OCI-LY7 (cell line): ENCODE measurements at regions not wholly inside any gene's neighbourhood (a gene's known extent, or its start where the extent isn't known, plus 50 kb on each side); places are given as distances from the start of the nearest gene placed in this dataset.

ENCODE experiments used
- BruUV-seq: library from RNA; stranded (reverse); fragments of 400-500 nt; replicated peaks from 2 replicates; lab custom pipeline; 2021; lab: Mats Ljungman, UMichigan
- CTCF ChIA-PET: fragments of 300-600 bp; sonication (Branson Sonifier 250); formaldehyde crosslinking; loops from one replicate; lab custom pipeline; 2022; ENCODE audit warnings: antibody characterized with exemption; ENCODE audit not compliant: unreplicated experiment; lab: Charles Lee
- POLR2A ChIA-PET: fragments of 300-600 bp; sonication (Branson Sonifier 250); formaldehyde crosslinking; loops from one replicate; lab custom pipeline; 2022; ENCODE audit warnings: antibody characterized with exemption; lab: Charles Lee
- DNase-seq: peaks from one replicate; pipeline ENCODE4 v3.0.0-alpha.2; 2015; ENCODE audit warnings: low spot score
- H2AFZ ChIP-seq: fragments of 200-600 bp; sonication (generic), shearing (Covaris generic); 2 replicates; pipeline ENCODE4 v1.6.1; 2014; ENCODE audit warnings: mild to moderate bottlenecking, antibody characterized with exemption, low read length, moderate library complexity
- H3K27ac ChIP-seq: fragments of 200-600 bp; sonication (generic); 2 replicates; pipeline ENCODE4 v1.5.1; 2014; ENCODE audit warnings: mixed run types, low read depth, mild to moderate bottlenecking, moderate library complexity, low read length, inconsistent platforms; ENCODE audit not compliant: poor library complexity, severe bottlenecking
- H3K36me3 ChIP-seq: fragments of 200-600 bp; sonication (generic); 2 replicates; pipeline ENCODE4 v1.6.1; 2014; ENCODE audit warnings: mild to moderate bottlenecking, antibody characterized with exemption, low read length, moderate library complexity, mixed read lengths; ENCODE audit not compliant: insufficient read depth
- H3K4me1 ChIP-seq: fragments of 200-600 bp; sonication (generic); 2 replicates; pipeline ENCODE4 v1.5.1; 2014; ENCODE audit warnings: mild to moderate bottlenecking, low read length; ENCODE audit not compliant: insufficient read depth, poor library complexity, severe bottlenecking
- H3K4me2 ChIP-seq: fragments of 200-600 bp; sonication (generic); 2 replicates; pipeline ENCODE4 v1.6.1; 2014; ENCODE audit warnings: mild to moderate bottlenecking, low read length
- H3K4me3 ChIP-seq: fragments of 200-600 bp; sonication (generic); 2 replicates; pipeline ENCODE4 v1.5.1; 2014; ENCODE audit warnings: mild to moderate bottlenecking, low read depth, low read length; ENCODE audit not compliant: poor library complexity, severe bottlenecking
- H3K79me2 ChIP-seq: fragments of 200-600 bp; sonication (generic); 2 replicates; pipeline ENCODE4 v1.6.1; 2016; ENCODE audit warnings: low read depth, mild to moderate bottlenecking, low read length, moderate library complexity, mixed read lengths; ENCODE audit not compliant: insufficient read depth
- H3K9me2 ChIP-seq: fragments of 200-600 bp; sonication (generic); 2 replicates; pipeline ENCODE4 v1.6.1; 2016; ENCODE audit warnings: mild to moderate bottlenecking, low read length, mixed read lengths; ENCODE audit not compliant: insufficient read depth
- H3K9me3 ChIP-seq: fragments of 200-600 bp; sonication (generic); 2 replicates; pipeline ENCODE4 v1.6.1; 2014; ENCODE audit warnings: mild to moderate bottlenecking, mixed run types, low read length, mixed read lengths
- H4K20me1 ChIP-seq: fragments of 200-600 bp; sonication (generic); 2 replicates; pipeline ENCODE4 v1.6.1; 2014; ENCODE audit warnings: mild to moderate bottlenecking, antibody characterized with exemption, low read length, moderate library complexity, mixed read lengths; ENCODE audit not compliant: insufficient read depth
- CTCF ChIP-seq: fragments of 200-600 bp; sonication (generic); conservative IDR thresholded peaks from 2 replicates; pipeline ENCODE4 v1.5.1; 2014; ENCODE audit warnings: mild to moderate bottlenecking, antibody characterized with exemption, low read length, moderate library complexity, mixed read lengths
- EZH2phosphoT487 ChIP-seq: fragments of 200-600 bp; sonication (generic); IDR thresholded peaks from 2 replicates; pipeline ENCODE4 v1.6.1; 2018; ENCODE audit warnings: low read depth, borderline replicate concordance, mild to moderate bottlenecking, mixed run types, antibody characterized with exemption, low read length, moderate library complexity, mixed read lengths
- intact Hi-C: fragments of 100-400 bp; cut with micrococcal nuclease; formaldehyde crosslinking; loops from one replicate; pipeline ENCODE4 v1.10.0; 2022; ENCODE audit not compliant: unreplicated experiment

- no peak overlapping the region for H3K4me2 ChIP-seq
- H3K27ac ChIP-seq, result no peak overlapping the region
- H2AFZ ChIP-seq, result no peak overlapping the region
- BruUV-seq, result no TSS peak
- no peaks in the 10 kb centered on the region for H4K20me1 ChIP-seq
- no peaks in the 10 kb centered on the region for H3K36me3 ChIP-seq
- H3K79me2 ChIP-seq, result no peaks in the 10 kb centered on the region
- H3K4me1 ChIP-seq, result no peaks in the 10 kb centered on the region
- no peak for DNase-seq
- ChIA-PET POLR2A (no interaction called here), CTCF (no interaction called here)
- no peaks in the 10 kb centered on the region for H3K9me2 ChIP-seq
- intact Hi-C loops, result no loop called here
- no peaks in the 10 kb centered on the region for H3K9me3 ChIP-seq
- no peak overlapping the region for H3K4me3 ChIP-seq
- no peak for TF ChIP-seq EZH2phosphoT487
These were observed 168.5 kb upstream of the USP38 start for GRCh38 chr4:143016171-143016570.

GRCh38 chr4:143017210-143017609, 167.5 kb upstream of the USP38 start:
- no peaks in the 10 kb centered on the region for H3K9me3 ChIP-seq
- no peak overlapping the region for H3K27ac ChIP-seq
- no peaks in the 10 kb centered on the region for H4K20me1 ChIP-seq
- no peak for DNase-seq
- intact Hi-C loops, result no loop called here
- ChIA-PET POLR2A (interaction anchor here (0.6 kb wide), 1 partner anchor 805 kb away, joined by 3 read pairs; no protein-coding TSS in a partner anchor), CTCF (no interaction called here)
- no TSS peak for BruUV-seq
- no peaks in the 10 kb centered on the region for H3K4me1 ChIP-seq
- no peak overlapping the region for H2AFZ ChIP-seq
- H3K9me2 ChIP-seq, result no peaks in the 10 kb centered on the region
- TF ChIP-seq CTCF (no peak), EZH2phosphoT487 (no peak)
- no peaks in the 10 kb centered on the region for H3K36me3 ChIP-seq
- H3K4me3 ChIP-seq, result no peak overlapping the region
- H3K79me2 ChIP-seq, result no peaks in the 10 kb centered on the region
- no peak overlapping the region for H3K4me2 ChIP-seq

GRCh38 chr4:143019351-143019750, 165.4 kb upstream of the USP38 start:
- no peak overlapping the region for H3K4me2 ChIP-seq
- H3K27ac ChIP-seq, result no peak overlapping the region
- H3K9me3 ChIP-seq, result no peaks in the 10 kb centered on the region
- H3K36me3 ChIP-seq, result no peaks in the 10 kb centered on the region
- no peak overlapping the region for H2AFZ ChIP-seq
- CTCF ChIA-PET, result no interaction called here
- H3K79me2 ChIP-seq, result no peaks in the 10 kb centered on the region
- POLR2A ChIA-PET, result no interaction called here
- intact Hi-C loops, result no loop called here
- TF ChIP-seq EZH2phosphoT487, result no peak
- TF ChIP-seq CTCF, result no peak
- BruUV-seq, result no TSS peak
- DNase-seq, result no peak
- no peak overlapping the region for H3K4me3 ChIP-seq
- no peaks in the 10 kb centered on the region for H3K9me2 ChIP-seq
- H4K20me1 ChIP-seq, result no peaks in the 10 kb centered on the region
- H3K4me1 ChIP-seq, result no peaks in the 10 kb centered on the region
